BLaER1 (cell line): ENCODE measurements at regions not wholly inside any gene's neighbourhood (a gene's known extent, or its start where the extent isn't known, plus 50 kb on each side); places are given as distances from the start of the nearest gene placed in this dataset.
A peak's percentile ranks its signal among the peaks of the same experiment; 100 is the strongest.

ENCODE experiments used
- H3K27ac ChIP-seq: shearing (Covaris generic); formaldehyde crosslinking; 2 replicates; pipeline ENCODE4 v1.8.1; 2022
- H3K27me3 ChIP-seq: shearing (Covaris generic); formaldehyde crosslinking; 2 replicates; pipeline ENCODE4 v1.8.1; 2022
- H3K36me3 ChIP-seq: shearing (Covaris generic); formaldehyde crosslinking; 2 replicates; pipeline ENCODE4 v1.8.1; 2022
- H3K4me1 ChIP-seq: shearing (Covaris generic); formaldehyde crosslinking; 2 replicates; pipeline ENCODE4 v1.8.1; 2022
- H3K4me2 ChIP-seq: shearing (Covaris generic); formaldehyde crosslinking; 2 replicates; pipeline ENCODE4 v1.8.1; 2022
- H3K4me3 ChIP-seq: shearing (Covaris generic); formaldehyde crosslinking; 2 replicates; pipeline ENCODE4 v1.8.1; 2022
- H3K9ac ChIP-seq: shearing (Covaris generic); formaldehyde crosslinking; 2 replicates; pipeline ENCODE4 v1.8.1; 2022
- H3K9me3 ChIP-seq: shearing (Covaris generic); formaldehyde crosslinking; 2 replicates; pipeline ENCODE4 v1.8.1; 2022
- H4K20me1 ChIP-seq: shearing (Covaris generic); formaldehyde crosslinking; 2 replicates; pipeline ENCODE4 v1.8.1; 2022
- Cebpa-rat ChIP-seq: shearing (Covaris generic); IDR thresholded peaks from 2 replicates; pipeline ENCODE4 v1.8.1; 2022

- no peak for TF ChIP-seq Cebpa-rat
- Histone ChIP-seq H3K27ac (no peak overlapping the region), H3K4me3 (no peak overlapping the region), H3K4me1 (no peaks in the 10 kb centered on the region), H3K9me3 (no peaks in the 10 kb centered on the region), H4K20me1 (no peaks in the 10 kb centered on the region), H3K4me2 (no peak overlapping the region), H3K9ac (no peak overlapping the region), H3K36me3 (no peaks in the 10 kb centered on the region), H3K27me3 (no peaks in the 10 kb centered on the region)
These were observed 64.0 kb upstream of the GPR12 start for GRCh38 chr13:26824581-26824980.

GRCh38 chr13:26822146-26822545 lies 61.6 kb upstream of the GPR12 start:
- H3K27me3 ChIP-seq, result no peaks in the 10 kb centered on the region
- no peaks in the 10 kb centered on the region for H4K20me1 ChIP-seq

GRCh38 chr13:26821672-26822071 lies 61.1 kb upstream of the GPR12 start:
- no peaks in the 10 kb centered on the region for H4K20me1 ChIP-seq
- H3K4me1 ChIP-seq, result no peaks in the 10 kb centered on the region
- TF ChIP-seq Cebpa-rat, result no peak
- H3K27ac ChIP-seq, result no peak overlapping the region
- H3K36me3 ChIP-seq, result no peaks in the 10 kb centered on the region
- H3K9ac ChIP-seq, result no peak overlapping the region
- no peaks in the 10 kb centered on the region for H3K27me3 ChIP-seq
- H3K4me2 ChIP-seq, result no peak overlapping the region
- H3K4me3 ChIP-seq, result no peak overlapping the region
- no peaks in the 10 kb centered on the region for H3K9me3 ChIP-seq

More at GRCh38 chr13:26822146-26822545, 61.6 kb upstream of the GPR12 start:
- Histone ChIP-seq H3K4me2 (no peak overlapping the region), H3K27ac (no peak overlapping the region), H3K4me3 (no peak overlapping the region), H3K4me1 (no peaks in the 10 kb centered on the region), H3K9me3 (no peaks in the 10 kb centered on the region), H3K36me3 (no peaks in the 10 kb centered on the region), H3K9ac (no peak overlapping the region)
- TF ChIP-seq Cebpa-rat, result no peak

- H4K20me1 ChIP-seq, result no peaks in the 10 kb centered on the region
- H3K4me2 ChIP-seq, result no peak overlapping the region
- no peak overlapping the region for H3K4me3 ChIP-seq
- no peak overlapping the region for H3K27ac ChIP-seq
- H3K4me1 ChIP-seq, result no peaks in the 10 kb centered on the region
- no peaks in the 10 kb centered on the region for H3K9me3 ChIP-seq
- no peak for TF ChIP-seq Cebpa-rat
- H3K9ac ChIP-seq, result no peak overlapping the region
- no peaks in the 10 kb centered on the region for H3K36me3 ChIP-seq
- no peaks in the 10 kb centered on the region for H3K27me3 ChIP-seq
These were observed 60.3 kb upstream of the GPR12 start for GRCh38 chr13:26820871-26821270.

GRCh38 chr13:26819046-26819445 lies 58.5 kb upstream of the GPR12 start:
- H3K36me3 ChIP-seq, result no peaks in the 10 kb centered on the region
- H3K27ac ChIP-seq, result no peak overlapping the region
- H3K4me2 ChIP-seq, result 0 out of 2 replicates have a peak overlapping the region, but pooled peaks have one; percentile 13
- H4K20me1 ChIP-seq, result no peaks in the 10 kb centered on the region
- no peaks in the 10 kb centered on the region for H3K27me3 ChIP-seq
- H3K9me3 ChIP-seq, result no peaks in the 10 kb centered on the region
- no peak overlapping the region for H3K9ac ChIP-seq
- H3K4me3 ChIP-seq, result no peak overlapping the region
- H3K4me1 ChIP-seq, result no peaks in the 10 kb centered on the region
- TF ChIP-seq Cebpa-rat, result no peak

- no peaks in the 10 kb centered on the region for H3K27me3 ChIP-seq
- no peaks in the 10 kb centered on the region for H3K4me1 ChIP-seq
- no peak overlapping the region for H3K27ac ChIP-seq
- no peak overlapping the region for H3K4me3 ChIP-seq
- no peak overlapping the region for H3K9ac ChIP-seq
- no peak overlapping the region for H3K4me2 ChIP-seq
- H4K20me1 ChIP-seq, result no peaks in the 10 kb centered on the region
- no peaks in the 10 kb centered on the region for H3K9me3 ChIP-seq
- no peak for TF ChIP-seq Cebpa-rat
- no peaks in the 10 kb centered on the region for H3K36me3 ChIP-seq
These were observed 56.3 kb upstream of the GPR12 start for GRCh38 chr13:26816881-26817280.

- Histone ChIP-seq H3K36me3 (no peaks in the 10 kb centered on the region), H4K20me1 (no peaks in the 10 kb centered on the region), H3K4me1 (no peaks in the 10 kb centered on the region), H3K9ac (no peak overlapping the region), H3K27ac (no peak overlapping the region), H3K9me3 (no peaks in the 10 kb centered on the region), H3K4me3 (no peak overlapping the region), H3K4me2 (no peak overlapping the region), H3K27me3 (no peaks in the 10 kb centered on the region)
- TF ChIP-seq Cebpa-rat, result no peak
These were observed 53.4 kb upstream of the GPR12 start for GRCh38 chr13:26813980-26814348.

- Histone ChIP-seq H3K9me3 (no peaks in the 10 kb centered on the region), H3K4me2 (no peak overlapping the region), H4K20me1 (no peaks in the 10 kb centered on the region), H3K9ac (no peak overlapping the region), H3K4me3 (no peak overlapping the region), H3K36me3 (no peaks in the 10 kb centered on the region), H3K27ac (no peak overlapping the region), H3K27me3 (no peaks in the 10 kb centered on the region), H3K4me1 (no peaks in the 10 kb centered on the region)
- TF ChIP-seq Cebpa-rat, result no peak
These were observed 52.9 kb upstream of the GPR12 start for GRCh38 chr13:26813321-26813979.

GRCh38 chr13:26811581-26811980 lies 51.0 kb upstream of the GPR12 start:
- Histone ChIP-seq H3K9ac (no peak overlapping the region), H3K27me3 (no peaks in the 10 kb centered on the region), H3K27ac (no peak overlapping the region), H3K9me3 (no peaks in the 10 kb centered on the region), H3K4me3 (no peak overlapping the region), H4K20me1 (no peaks in the 10 kb centered on the region), H3K4me1 (no peaks in the 10 kb centered on the region), H3K4me2 (no peak overlapping the region), H3K36me3 (no peaks in the 10 kb centered on the region)
- no peak for TF ChIP-seq Cebpa-rat
